ENCODE measurements at regions not wholly inside any gene's neighbourhood (a gene's known extent, or its start where the extent isn't known, plus 50 kb on each side); places are given as distances from the start of the nearest gene placed in this dataset.

- ChIA-PET CTCF (no interaction called here), POLR2A (no interaction called here)
- Histone ChIP-seq H3K27me3 (ENCODE audit: control insufficient read depth, insufficient read depth, low read length) (no peaks in the 10 kb centered on the region), H3K36me3 (ENCODE audit: control insufficient read depth, insufficient read depth, low read length) (no peaks in the 10 kb centered on the region), H3K27ac (ENCODE audit: low read length) (no peak overlapping the region), H3K4me3 (ENCODE audit: low read depth in 2 of 2, low read length in 2 of 2) (no peak overlapping the region), H3K4me1 (ENCODE audit: control insufficient read depth, insufficient read depth, low read length) (no peaks in the 10 kb centered on the region), H3K9me3 (ENCODE audit: control insufficient read depth, insufficient read depth, low read depth, low read length) (no peaks in the 10 kb centered on the region)
- DNase-seq (ENCODE audit: low read depth, low spot score): no peak
- ATAC-seq: no peak
- intact Hi-C loops (cut with micrococcal nuclease; ENCODE audit: unreplicated experiment) (no loop called here), in situ Hi-C loops (cut with HindIII; ENCODE audit: low pct_unique_long_range_greater_than_20kb, low sequenced_read_pairs) (no loop called here)
- no TSS peak for BruUV-seq (replicated peaks)
- no peak for TF ChIP-seq SIN3A (IDR thresholded peaks at IDR 0.05; ENCODE audit: borderline replicate concordance, insufficient read depth, low read depth, low read length)
- no peak for TF ChIP-seq CTCF (IDR thresholded peaks at IDR 0.05)
- TF ChIP-seq TCF7L2 (IDR thresholded peaks at IDR 0.05; ENCODE audit: low read depth, low read length): no peak
- no peak for TF ChIP-seq REST (IDR thresholded peaks at IDR 0.05; ENCODE audit: insufficient read depth in 1 of 2, low read depth in 2 of 2, low read length in 1 of 2)
- TF ChIP-seq POLR2AphosphoS5 (IDR thresholded peaks at IDR 0.05; ENCODE audit: low read depth, low read length): no peak
Observed at GRCh38 chr14:84042992-84043391, 1487.0 kb upstream of the FLRT2 start.

- no peak for ATAC-seq
Observed at GRCh38 chr14:84064316-84065125, 1465.4 kb upstream of the FLRT2 start.

More at GRCh38 chr14:84064316-84065125, 1465.4 kb upstream of the FLRT2 start:
- no TSS peak for BruUV-seq (replicated peaks)
- Histone ChIP-seq H3K4me3 (ENCODE audit: low read depth in 2 of 2, low read length in 2 of 2) (no peak overlapping the region), H3K9me3 (ENCODE audit: control insufficient read depth, insufficient read depth, low read depth, low read length) (no peaks in the 10 kb centered on the region), H3K36me3 (ENCODE audit: control insufficient read depth, insufficient read depth, low read length) (no peaks in the 10 kb centered on the region), H3K4me1 (ENCODE audit: control insufficient read depth, insufficient read depth, low read length) (no peaks in the 10 kb centered on the region), H3K27me3 (ENCODE audit: control insufficient read depth, insufficient read depth, low read length) (no peaks in the 10 kb centered on the region), H3K27ac (ENCODE audit: low read length) (no peak overlapping the region)
- DNase-seq (ENCODE audit: low read depth, low spot score): no peak
- TF ChIP-seq CTCF (IDR thresholded peaks at IDR 0.05): no peak
- TF ChIP-seq POLR2AphosphoS5 (IDR thresholded peaks at IDR 0.05; ENCODE audit: low read depth, low read length): no peak
- no peak for TF ChIP-seq SIN3A (IDR thresholded peaks at IDR 0.05; ENCODE audit: borderline replicate concordance, insufficient read depth, low read depth, low read length)
- TF ChIP-seq TCF7L2 (IDR thresholded peaks at IDR 0.05; ENCODE audit: low read depth, low read length): no peak
- no peak for TF ChIP-seq REST (IDR thresholded peaks at IDR 0.05; ENCODE audit: insufficient read depth in 1 of 2, low read depth in 2 of 2, low read length in 1 of 2)
- ChIA-PET POLR2A (no interaction called here), CTCF (no interaction called here)
- in situ Hi-C loops (cut with HindIII; ENCODE audit: low pct_unique_long_range_greater_than_20kb, low sequenced_read_pairs): no loop called here
- intact Hi-C loops (cut with micrococcal nuclease; ENCODE audit: unreplicated experiment): no loop called here
